ENCODE measurements at regions not wholly inside any gene's neighbourhood (a gene's known extent, or its start where the extent isn't known, plus 50 kb on each side); places are given as distances from the start of the nearest gene placed in this dataset.

DNA sequence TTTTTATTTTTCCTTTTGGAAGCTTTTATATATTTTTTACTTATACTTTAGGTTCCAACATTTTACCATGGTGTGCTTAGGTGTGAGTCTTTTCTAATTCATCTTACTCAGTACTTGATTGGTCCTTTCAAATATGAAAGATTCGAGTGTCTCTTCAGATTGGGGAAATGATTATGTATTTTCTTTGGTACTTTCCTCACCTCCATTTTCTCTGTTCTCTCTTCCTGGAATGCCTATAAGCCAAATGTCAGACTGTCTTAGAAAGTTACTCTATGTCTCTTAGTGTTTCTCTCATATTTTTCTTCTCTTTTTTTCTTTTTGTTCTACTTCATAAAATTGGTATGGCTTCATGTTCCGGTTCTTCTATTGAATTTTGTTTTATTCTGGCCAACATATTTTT, 119.6 kb upstream of the SV2C start:
- WGBS, 2 donors, result 88 to 95% methylated on average over 2 of the region's 2 CpGs

DNA sequence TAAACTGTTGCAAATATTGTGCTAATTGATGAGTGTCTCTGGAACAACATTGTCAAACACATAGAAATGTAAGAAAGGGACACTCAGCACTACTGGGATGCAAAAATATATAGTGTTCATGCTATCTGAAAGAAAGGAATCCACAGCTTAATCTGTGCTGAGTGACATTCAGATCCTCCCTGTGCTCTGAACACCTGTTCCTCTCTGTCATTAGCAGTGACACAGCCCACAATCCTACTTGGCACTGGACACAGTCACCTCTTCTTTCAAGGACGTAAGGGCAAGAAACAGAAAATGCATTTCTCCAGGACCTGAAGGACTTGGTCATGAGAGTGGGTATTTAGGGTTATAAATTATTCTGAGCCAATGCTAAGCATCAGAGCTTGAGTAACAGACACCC, 121.4 kb upstream of the SV2C start:
- TF ChIP-seq, protein P1, sequence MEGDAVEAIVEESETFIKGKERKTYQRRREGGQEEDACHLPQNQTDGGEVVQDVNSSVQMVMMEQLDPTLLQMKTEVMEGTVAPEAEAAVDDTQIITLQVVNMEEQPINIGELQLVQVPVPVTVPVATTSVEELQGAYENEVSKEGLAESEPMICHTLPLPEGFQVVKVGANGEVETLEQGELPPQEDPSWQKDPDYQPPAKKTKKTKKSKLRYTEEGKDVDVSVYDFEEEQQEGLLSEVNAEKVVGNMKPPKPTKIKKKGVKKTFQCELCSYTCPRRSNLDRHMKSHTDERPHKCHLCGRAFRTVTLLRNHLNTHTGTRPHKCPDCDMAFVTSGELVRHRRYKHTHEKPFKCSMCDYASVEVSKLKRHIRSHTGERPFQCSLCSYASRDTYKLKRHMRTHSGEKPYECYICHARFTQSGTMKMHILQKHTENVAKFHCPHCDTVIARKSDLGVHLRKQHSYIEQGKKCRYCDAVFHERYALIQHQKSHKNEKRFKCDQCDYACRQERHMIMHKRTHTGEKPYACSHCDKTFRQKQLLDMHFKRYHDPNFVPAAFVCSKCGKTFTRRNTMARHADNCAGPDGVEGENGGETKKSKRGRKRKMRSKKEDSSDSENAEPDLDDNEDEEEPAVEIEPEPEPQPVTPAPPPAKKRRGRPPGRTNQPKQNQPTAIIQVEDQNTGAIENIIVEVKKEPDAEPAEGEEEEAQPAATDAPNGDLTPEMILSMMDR (IDR thresholded peaks at IDR 0.05), result no peak
- TF ChIP-seq EP300 (IDR thresholded peaks at IDR 0.05) (no peak), POLR2AphosphoS5 (IDR thresholded peaks at IDR 0.05) (no peak), POLR2A (IDR thresholded peaks at IDR 0.05) (no peak)
- H3K4me3 ChIP-seq, result no peak overlapping the region
- 81 to 94% methylated on average over 1 of the region's 1 CpG for WGBS, 2 donors

More for the DNA sequence above, 119.6 kb upstream of the SV2C start:
- Histone ChIP-seq H3K36me3 (no peaks in the 10 kb centered on the region), H3K4me3 (no peak overlapping the region), H3K4me1 (no peaks in the 10 kb centered on the region), H3K27ac (no peak overlapping the region), H3K27me3 (no peaks in the 10 kb centered on the region), H3K9me3 (peaks cover 0 to 2% (median 0%) of the 10 kb centered on the region in 4 donors)
- intact Hi-C loops (cut with DNase I), result no loop called here
- TF ChIP-seq POLR2A (IDR thresholded peaks at IDR 0.05), result no peak
- no peak for TF ChIP-seq POLR2AphosphoS5 (IDR thresholded peaks at IDR 0.05)
- TF ChIP-seq EP300 (IDR thresholded peaks at IDR 0.05), result no peak
- TF ChIP-seq, protein P1 (IDR thresholded peaks at IDR 0.05), result no peak
- no peak for DNase-seq

DNA sequence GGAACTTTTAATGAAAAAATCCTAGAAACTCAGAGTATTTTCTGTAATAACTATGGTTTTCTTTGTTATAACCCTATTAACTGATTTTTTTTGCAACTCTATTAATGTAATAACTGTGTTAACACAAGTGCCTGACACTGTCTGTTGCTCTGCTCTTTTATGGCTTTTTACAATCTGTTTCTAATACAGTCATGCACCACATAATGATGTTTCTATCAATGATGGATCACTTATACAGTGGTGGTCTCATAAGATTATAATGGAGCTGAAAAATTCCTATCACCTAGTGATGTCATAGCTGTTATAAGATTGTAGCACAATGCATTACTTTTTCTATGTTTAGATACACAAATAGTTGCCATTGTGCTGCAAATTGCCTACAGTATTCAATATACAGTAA, 123.1 kb upstream of the SV2C start:
- Histone ChIP-seq H3K27ac (no peak overlapping the region), H3K9me3 (no peaks in the 10 kb centered on the region), H3K4me1 (no peaks in the 10 kb centered on the region), H3K36me3 (no peaks in the 10 kb centered on the region), H3K27me3 (no peaks in the 10 kb centered on the region), H3K4me3 (no peak overlapping the region)
- TF ChIP-seq POLR2A (IDR thresholded peaks at IDR 0.05) (no peak), EP300 (IDR thresholded peaks at IDR 0.05) (no peak), POLR2AphosphoS5 (IDR thresholded peaks at IDR 0.05) (no peak)
- TF ChIP-seq, protein P1 (IDR thresholded peaks at IDR 0.05), result no peak
- DNase-seq, result no peak
- intact Hi-C loops (cut with DNase I), result no loop called here

More for the DNA sequence above, 121.4 kb upstream of the SV2C start:
- Histone ChIP-seq H3K4me1 (no peaks in the 10 kb centered on the region), H3K27ac (no peak overlapping the region), H3K9me3 (no peaks in the 10 kb centered on the region), H3K36me3 (no peaks in the 10 kb centered on the region), H3K27me3 (no peaks in the 10 kb centered on the region)
- intact Hi-C loops (cut with DNase I), result no loop called here
- DNase-seq, result no peak

DNA sequence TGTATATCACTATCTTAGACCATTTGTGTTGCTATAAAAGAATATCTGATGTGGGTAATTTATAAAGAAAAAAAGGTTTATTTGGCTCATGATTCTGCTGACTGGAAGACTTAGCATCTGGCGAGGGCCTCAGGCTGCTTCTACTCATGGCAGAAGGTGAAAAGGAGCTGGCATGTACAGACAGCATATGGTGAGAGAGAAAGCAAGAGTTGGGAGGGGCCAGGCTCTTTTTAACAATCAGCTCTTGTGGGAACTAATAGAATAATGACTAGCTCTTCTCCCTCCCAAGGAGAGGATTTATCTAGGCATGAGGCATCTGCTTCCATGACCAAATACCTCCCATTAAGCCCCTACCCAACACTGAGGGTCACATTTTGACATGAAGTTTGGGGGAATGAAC, 130.2 kb upstream of the SV2C start:
- no peak for TF ChIP-seq POLR2AphosphoS5 (IDR thresholded peaks at IDR 0.05)
- TF ChIP-seq, protein P1 (IDR thresholded peaks at IDR 0.05), result no peak
- no peak for TF ChIP-seq EP300 (IDR thresholded peaks at IDR 0.05)
- no peak for TF ChIP-seq POLR2A (IDR thresholded peaks at IDR 0.05)
- H3K4me3 ChIP-seq, result no peak overlapping the region
- no peak overlapping the region for H3K27ac ChIP-seq
- H3K9me3 ChIP-seq, result no peaks in the 10 kb centered on the region
- intact Hi-C loops (cut with DNase I), result no loop called here
- H3K36me3 ChIP-seq, result no peaks in the 10 kb centered on the region
- DNase-seq, result no peak
- no peaks in the 10 kb centered on the region for H3K27me3 ChIP-seq
- 77 to 85% methylated on average over 1 of the region's 1 CpG for WGBS, 2 donors
- no peaks in the 10 kb centered on the region for H3K4me1 ChIP-seq

DNA sequence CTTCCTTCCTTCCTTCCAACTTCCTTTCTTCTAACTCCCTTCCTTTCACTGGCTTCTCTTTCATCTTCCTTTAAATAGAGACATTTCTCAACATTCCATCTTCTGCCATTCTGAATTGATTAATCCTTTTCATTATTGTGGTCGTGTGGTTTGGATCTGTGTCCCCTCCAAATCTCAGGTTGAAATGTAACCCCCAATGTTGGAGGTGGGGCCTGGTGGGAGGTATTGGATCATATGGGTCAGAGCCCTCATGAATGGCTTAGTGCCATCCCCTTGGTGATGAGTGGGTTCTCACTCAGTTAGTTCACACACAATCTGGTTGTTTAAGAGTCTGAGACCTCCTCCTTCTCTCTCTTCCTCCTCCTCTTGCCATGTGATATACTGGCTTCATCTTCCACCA, 130.9 kb upstream of the SV2C start:
- H3K36me3 ChIP-seq, result no peaks in the 10 kb centered on the region
- H3K27ac ChIP-seq, result no peak overlapping the region
- no peaks in the 10 kb centered on the region for H3K27me3 ChIP-seq
- H3K4me3 ChIP-seq, result no peak overlapping the region
- DNase-seq, result no peak
- H3K4me1 ChIP-seq, result no peaks in the 10 kb centered on the region
- H3K9me3 ChIP-seq, result no peaks in the 10 kb centered on the region
- WGBS, 2 donors, result 78 to 85% methylated on average over 1 of the region's 1 CpG
- TF ChIP-seq POLR2AphosphoS5 (IDR thresholded peaks at IDR 0.05) (no peak), POLR2A (IDR thresholded peaks at IDR 0.05) (no peak), EP300 (IDR thresholded peaks at IDR 0.05) (no peak)
- TF ChIP-seq, protein P1 (IDR thresholded peaks at IDR 0.05), result no peak
- intact Hi-C loops (cut with DNase I), result no loop called here
